Left renal cortex interstitium (tissue), 4 donors: ENCODE measurements at regions not wholly inside any gene's neighbourhood (a gene's known extent, or its start where the extent isn't known, plus 50 kb on each side); places are given as distances from the start of the nearest gene placed in this dataset.
"Not testable (repeated sequence)": the region's sequence is repeated elsewhere in the genome, so short reads cannot be mapped to it uniquely, and the experiment has no call there.

ENCODE experiments used
- DNase-seq, 4 donors: peaks; one replicate each; pipeline ENCODE4 v3.0.0-alpha.2; 2013; ENCODE audit warnings: low read depth in 4 of 4, low spot score in 2 of 4, missing footprints in 1 of 4

- DNase-seq: no peak
These were observed 189.6 kb downstream of the TXNL1 start for GRCh38 chr18:56448751-56449150.

- DNase-seq: no peak
These were observed 193.0 kb downstream of the TXNL1 start for GRCh38 chr18:56445422-56445821.

- DNase-seq: no peak
These were observed 194.2 kb downstream of the TXNL1 start for GRCh38 chr18:56444201-56444600.

- no peak for DNase-seq
These were observed 195.1 kb downstream of the TXNL1 start for GRCh38 chr18:56443166-56443907.

- DNase-seq: not testable (repeated sequence)
These were observed 199.9 kb downstream of the TXNL1 start for GRCh38 chr18:56438480-56438879.

GRCh38 chr18:56436651-56437050, 201.7 kb downstream of the TXNL1 start:
- no peak for DNase-seq

GRCh38 chr18:56433919-56434318, 204.5 kb downstream of the TXNL1 start:
- DNase-seq: no peak

GRCh38 chr18:56431551-56431950, 206.8 kb downstream of the TXNL1 start:
- no peak for DNase-seq

- no peak for DNase-seq
These were observed 214.8 kb downstream of the TXNL1 start for GRCh38 chr18:56423626-56424025.

GRCh38 chr18:56421647-56422046, 216.7 kb downstream of the TXNL1 start:
- no peak for DNase-seq

- DNase-seq: not testable (repeated sequence)
These were observed 217.5 kb downstream of the TXNL1 start for GRCh38 chr18:56420868-56421267.

GRCh38 chr18:56414357-56414756, 224.0 kb downstream of the TXNL1 start:
- no peak for DNase-seq

- no peak for DNase-seq
These were observed 224.5 kb downstream of the TXNL1 start for GRCh38 chr18:56413862-56414261.

- no peak for DNase-seq
These were observed 225.4 kb downstream of the TXNL1 start for GRCh38 chr18:56412951-56413350.

- no peak for DNase-seq
These were observed 228.7 kb downstream of the TXNL1 start for GRCh38 chr18:56409736-56410135.

- DNase-seq: no peak
These were observed 230.7 kb downstream of the TXNL1 start for GRCh38 chr18:56407646-56408180.

GRCh38 chr18:56402872-56403516, 235.4 kb downstream of the TXNL1 start:
- no peak for DNase-seq

GRCh38 chr18:56393870-56394269, 244.5 kb downstream of the TXNL1 start:
- DNase-seq: no peak

- no peak for DNase-seq
These were observed 246.3 kb downstream of the TXNL1 start for GRCh38 chr18:56391931-56392590.

- DNase-seq: no peak
These were observed 247.8 kb downstream of the TXNL1 start for GRCh38 chr18:56390626-56391025.

GRCh38 chr18:56389190-56389589, 249.2 kb downstream of the TXNL1 start:
- DNase-seq: no peak

GRCh38 chr18:56388571-56388970, 249.8 kb downstream of the TXNL1 start:
- DNase-seq: no peak
